A204.1 (cell line): ENCODE measurements at regions not wholly inside any gene's neighbourhood (a gene's known extent, or its start where the extent isn't known, plus 50 kb on each side); places are given as distances from the start of the nearest gene placed in this dataset.
"Not testable (repeated sequence)": the region's sequence is repeated elsewhere in the genome, so short reads cannot be mapped to it uniquely, and the experiment has no call there.

Experiments
- FAIRE-seq: peaks from 2 replicates; lab custom pipeline; 2012; peaks lifted over from hg19 to GRCh38; lab: Jason Lieb, UNC

DNA sequence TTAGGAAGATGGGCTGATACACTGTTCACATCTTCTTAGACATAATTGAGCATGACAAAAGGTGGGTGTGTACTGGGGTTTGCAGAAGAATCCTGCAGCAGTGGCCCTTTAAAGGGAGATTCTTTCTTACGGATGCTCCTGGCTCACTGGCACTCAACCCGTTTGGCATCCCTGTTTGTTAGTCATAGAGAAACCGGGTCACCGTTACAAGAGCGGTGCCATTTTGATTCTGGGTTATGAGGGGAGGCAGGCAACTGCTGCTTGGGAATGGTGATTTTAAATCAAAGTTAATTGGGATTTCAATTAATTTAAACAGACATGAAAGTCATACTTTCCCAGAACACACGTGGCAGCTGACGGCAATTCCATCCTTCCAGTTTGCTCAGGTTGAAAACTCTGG, 245.8 kb downstream of the AACS start:
- FAIRE-seq: no peak

DNA sequence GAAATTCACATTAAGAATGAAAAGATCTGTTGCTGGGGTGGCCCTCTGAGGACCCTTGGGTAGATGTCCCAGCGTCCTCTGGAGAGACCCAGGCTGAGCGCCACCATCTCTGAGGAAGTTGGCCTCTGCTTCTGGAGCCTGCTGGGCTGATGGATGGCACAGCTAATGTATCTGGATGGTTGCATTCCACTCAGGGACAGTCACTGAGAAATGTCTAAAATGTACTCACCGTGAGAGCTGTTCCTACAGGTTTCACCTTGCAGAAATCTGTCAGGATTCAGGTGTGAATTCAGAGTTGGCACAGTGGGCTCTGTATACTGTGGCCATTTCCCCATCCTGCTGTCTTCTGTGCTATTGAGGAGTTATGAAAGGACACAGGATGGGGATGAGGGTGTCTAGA, 247.2 kb downstream of the AACS start:
- no peak for FAIRE-seq

GRCh38 chr12:125314051-125314755, 249.0 kb downstream of the AACS start:
- no peak for FAIRE-seq

GRCh38 chr12:125315771-125316170, 250.5 kb downstream of the AACS start:
- FAIRE-seq: no peak

- FAIRE-seq: no peak
Observed at GRCh38 chr12:125320177-125320576, 254.9 kb downstream of the AACS start.

GRCh38 chr12:125324861-125325490, 259.7 kb downstream of the AACS start:
- FAIRE-seq: no peak

DNA sequence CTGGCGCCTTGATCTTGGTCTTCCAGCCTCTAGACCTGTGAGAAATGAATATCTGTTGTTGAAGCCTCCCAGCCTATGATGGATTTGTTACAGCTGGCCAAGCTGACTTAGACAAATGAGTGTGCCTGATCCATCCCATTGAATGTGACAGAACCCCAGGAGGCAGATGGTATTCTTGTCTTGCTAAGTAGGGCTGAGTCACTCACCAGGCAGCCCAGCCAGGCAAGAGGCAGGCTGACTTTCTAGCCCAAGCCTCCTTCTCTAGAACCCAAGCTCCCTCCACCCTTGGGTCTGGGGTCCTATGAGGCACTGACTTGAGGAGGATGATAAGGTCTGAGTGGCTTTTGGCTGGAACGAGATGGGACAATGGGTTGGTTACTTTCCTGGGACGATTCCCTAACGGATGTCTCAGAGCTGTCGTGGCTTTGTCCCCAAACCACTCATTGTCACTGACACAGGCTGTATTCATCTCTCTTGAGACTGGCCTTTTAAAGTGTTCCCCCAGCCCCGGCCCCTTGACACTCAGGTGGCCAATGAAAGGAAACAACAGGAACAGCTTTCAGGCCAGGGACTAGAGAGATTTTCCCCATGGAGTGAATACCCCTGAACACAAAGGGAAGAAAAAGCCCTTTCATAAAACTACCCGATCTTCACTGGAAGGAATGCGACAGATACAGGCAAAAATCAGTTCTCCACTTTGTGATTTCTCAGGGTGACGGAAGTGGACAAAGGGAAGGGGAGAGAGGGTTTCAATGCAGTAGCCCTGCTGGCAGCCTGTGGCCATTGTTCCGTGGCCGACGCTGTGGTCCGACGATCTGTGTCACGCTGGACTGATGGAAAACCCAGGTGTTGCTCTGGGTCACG, 264.2 kb downstream of the AACS start:
- no peak for FAIRE-seq

DNA sequence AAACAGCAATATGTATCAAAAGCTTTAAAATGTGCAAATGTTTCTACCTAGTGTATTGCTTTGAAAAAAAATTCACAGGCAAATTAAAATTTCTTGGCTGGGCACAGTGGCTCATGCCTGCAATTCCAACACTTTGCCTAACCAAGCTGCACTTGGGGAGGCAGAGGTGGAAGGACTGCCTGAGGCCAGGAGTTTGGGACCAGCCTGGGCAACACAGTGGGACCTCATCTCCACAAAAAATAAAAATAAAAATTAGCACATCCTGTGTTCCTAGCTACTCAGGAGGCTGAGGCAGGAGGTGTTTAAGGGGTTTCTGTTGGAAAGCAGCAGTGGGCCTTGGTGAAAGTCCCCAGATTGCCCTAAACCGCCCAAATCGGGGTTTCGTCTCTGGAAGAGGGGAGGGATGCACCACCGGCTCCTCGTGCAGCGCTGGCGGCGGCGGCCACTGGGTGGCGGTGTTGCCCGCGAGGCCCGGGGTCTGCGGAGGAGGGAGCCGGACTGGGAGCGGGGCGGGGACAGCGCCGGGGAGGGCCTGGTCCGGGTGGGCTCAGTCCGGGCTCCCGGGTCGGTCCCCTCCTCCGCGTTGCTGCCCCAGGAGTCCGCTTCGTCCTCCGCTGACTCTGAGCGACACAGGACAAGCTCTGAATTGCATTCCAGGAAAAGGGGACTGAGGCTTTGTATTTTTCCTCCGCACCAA, 265.6 kb downstream of the AACS start:
- no peak for FAIRE-seq

DNA sequence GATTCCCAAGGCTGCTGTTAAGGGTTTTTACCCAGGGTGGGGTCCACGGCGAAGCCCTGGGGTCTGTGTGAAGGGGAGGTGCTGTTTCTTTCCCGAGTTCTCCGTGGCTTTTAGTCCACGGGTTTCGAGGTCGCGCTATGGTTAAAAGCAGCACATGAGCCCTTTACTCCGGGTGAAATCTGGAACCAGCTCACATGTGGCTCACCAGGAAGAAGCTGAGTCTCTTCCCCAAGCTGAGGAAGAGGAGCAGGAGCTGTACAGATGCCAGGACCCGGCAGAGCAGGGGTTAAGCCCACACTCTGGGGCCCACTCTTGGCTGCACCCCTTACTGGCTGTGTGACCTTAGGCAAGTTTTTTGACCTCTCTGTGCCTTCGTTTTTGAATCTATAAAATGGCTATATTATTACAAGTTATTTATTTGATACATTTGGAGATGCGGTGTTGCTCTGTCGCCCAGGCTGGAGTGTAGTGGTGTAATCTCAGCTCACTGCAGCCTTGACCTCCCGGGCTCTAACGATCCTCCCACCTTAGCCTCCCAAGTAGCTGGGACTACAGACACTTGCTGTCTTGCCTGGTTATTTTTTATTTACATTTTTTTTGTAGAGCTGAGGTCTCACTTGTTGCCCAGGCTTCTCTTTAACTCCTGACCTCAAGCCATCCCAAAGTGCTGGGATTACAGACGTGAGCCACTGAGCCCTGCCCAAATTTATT, 266.3 kb downstream of the AACS start:
- FAIRE-seq: no peak

DNA sequence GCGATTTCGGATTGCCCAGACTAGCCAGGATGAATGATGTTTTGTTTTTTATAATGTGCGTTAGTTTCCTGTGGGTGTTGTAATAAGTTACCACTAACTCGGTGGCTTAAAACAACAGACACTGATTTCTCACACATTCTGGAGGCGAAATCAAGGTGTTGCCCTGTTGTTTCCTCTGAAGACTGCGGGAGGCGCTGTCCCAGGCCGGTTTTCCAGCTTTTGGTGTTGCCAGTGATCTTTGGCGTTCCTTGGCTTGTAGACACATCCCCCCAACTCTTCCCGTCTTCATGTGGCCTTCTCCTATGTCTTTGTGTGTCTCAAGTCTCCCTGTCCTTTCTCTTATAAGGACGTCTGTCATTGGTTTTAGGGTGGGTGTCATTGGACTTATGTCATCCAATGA, 267.7 kb downstream of the AACS start:
- no peak for FAIRE-seq

DNA sequence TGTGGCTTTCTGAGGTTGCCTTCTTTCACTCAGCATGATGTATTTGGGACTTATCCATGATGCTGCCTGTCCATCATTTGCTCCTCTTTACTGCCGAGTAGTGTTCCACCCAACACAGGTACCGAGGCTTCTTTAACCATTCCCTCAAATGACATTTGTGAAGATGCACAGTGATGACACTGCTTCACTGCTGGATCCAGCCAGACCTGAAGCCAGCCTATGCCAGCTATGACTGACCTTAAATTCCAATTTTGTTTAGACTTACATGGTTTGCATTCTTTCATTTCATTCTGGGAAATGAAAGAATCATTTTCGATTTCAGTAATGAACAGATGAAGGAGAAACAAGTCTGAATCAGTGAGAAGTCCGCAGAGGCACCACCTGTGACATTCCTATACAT, 271.0 kb downstream of the AACS start:
- no peak for FAIRE-seq

- no peak for FAIRE-seq
Observed at GRCh38 chr12:125340791-125341190, 275.6 kb downstream of the AACS start.

- no peak for FAIRE-seq
Observed at GRCh38 chr12:125341422-125341821, 276.2 kb downstream of the AACS start.

DNA sequence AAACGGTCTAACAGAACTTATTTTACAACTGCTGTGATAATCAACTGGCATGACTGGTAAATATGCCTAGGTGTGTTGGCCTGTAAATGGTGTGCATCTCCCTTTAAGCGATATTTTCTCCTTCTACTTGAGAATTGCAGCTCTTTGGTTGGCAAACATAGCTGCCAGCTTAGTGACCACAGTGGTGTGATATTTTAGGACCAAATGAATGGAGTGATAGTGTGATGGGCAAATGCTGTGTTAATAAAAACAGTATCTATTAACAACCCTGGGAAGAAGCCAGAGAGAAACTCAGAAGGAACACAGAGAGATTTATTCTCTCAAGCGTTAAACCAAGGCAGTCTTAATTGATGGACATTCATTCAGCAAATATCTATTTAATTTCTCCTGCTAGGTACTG, 278.4 kb downstream of the AACS start:
- no peak for FAIRE-seq

- no peak for FAIRE-seq
Observed at GRCh38 chr12:125346362-125346761, 281.1 kb downstream of the AACS start.

DNA sequence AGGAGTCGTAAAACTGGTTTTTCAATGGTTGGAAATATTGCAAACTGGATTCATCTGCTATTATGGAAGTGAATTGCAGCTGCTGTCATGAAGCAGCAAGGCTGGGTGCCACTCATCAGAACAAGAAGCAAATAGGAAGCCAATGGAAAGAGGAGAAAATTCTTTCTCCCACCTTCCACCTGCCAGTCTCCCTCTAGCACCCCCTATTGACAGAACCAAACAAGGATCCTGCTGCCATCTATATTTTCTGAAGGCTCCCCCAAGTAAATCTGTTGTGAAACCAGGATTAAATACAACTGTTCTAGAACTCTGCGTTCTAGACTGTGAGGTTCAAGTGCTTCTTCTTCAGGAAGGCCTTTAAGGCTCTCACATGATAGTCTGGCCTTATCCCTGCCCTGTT, 286.6 kb downstream of the AACS start:
- no peak for FAIRE-seq

- not testable (repeated sequence) for FAIRE-seq
Observed at GRCh38 chr12:125353002-125353401, 287.8 kb downstream of the AACS start.

DNA sequence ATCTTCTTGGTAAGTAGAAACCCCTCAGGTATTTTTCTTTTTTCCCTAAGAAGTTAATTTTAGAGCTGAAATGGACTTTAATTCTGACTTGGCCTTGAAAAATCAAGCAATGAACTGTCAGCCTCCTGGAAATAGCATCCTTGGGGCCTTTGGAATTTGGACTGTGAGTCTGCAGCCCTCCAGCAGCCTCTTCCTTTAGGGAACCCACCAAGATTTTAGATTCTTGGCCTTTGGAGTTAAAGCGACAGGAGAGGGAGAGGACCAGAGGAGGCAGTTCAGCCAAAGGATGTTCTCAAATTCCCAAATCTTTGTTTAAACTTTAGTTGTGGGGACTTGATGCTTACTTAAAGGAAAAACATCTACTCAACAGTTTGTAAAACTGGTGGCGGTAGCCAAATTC, 288.6 kb downstream of the AACS start:
- no peak for FAIRE-seq

- FAIRE-seq: no peak
Observed at GRCh38 chr12:125355614-125356013, 290.4 kb downstream of the AACS start.

GRCh38 chr12:125356111-125356510, 290.9 kb downstream of the AACS start:
- FAIRE-seq: no peak

DNA sequence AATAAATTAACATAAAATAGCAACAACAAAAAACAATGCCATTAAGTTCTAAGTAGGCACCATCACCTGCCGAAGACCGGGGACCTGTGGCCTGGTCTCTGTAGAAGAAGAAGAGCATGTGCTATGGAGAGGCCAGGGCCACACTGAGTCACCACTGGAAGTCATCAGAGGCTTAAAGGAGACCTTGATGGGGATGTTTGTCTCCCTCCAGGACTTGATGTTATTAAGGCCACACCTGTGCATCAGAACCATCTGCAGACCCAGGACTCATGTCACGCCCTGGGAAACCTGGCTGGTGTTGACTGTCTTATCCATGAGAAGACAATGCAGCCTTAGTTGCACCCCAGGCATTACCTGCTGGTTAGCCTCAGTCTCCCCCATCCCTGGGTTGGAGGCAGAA, 292.3 kb downstream of the AACS start:
- FAIRE-seq: no peak

DNA sequence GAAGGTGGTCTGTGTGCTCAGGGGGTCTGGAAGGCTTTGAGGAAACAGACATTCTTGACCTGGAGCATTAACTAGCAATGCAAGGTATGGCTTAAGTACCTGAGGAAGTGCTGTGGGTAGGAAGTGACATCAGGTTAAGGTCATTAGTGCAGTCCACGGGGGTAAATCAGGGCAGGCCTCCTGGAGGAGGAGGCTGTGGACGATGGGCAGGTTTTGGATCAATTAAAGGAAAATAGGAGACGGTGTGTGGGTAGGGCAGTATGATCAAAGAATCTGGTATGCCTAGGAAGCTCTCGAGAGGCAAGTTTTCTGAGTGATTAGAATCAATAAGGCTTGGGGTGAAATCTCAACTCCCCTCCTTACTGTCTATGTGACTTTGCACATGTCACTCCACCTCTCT, 295.3 kb downstream of the AACS start:
- no peak for FAIRE-seq
